Fibroblast of mammary gland (primary cell): ENCODE measurements at regions not wholly inside any gene's neighbourhood (a gene's known extent, or its start where the extent isn't known, plus 50 kb on each side); places are given as distances from the start of the nearest gene placed in this dataset.
A peak's percentile ranks its signal among the peaks of the same experiment; 100 is the strongest.

Source experiments
- DNase-seq: peaks from one replicate; pipeline ENCODE4 v3.0.0-alpha.2; 2010; ENCODE audit warnings: low read depth
- H3K4me3 ChIP-seq: 2 replicates; pipeline ENCODE4 v1.5.1; 2011; ENCODE audit warnings: low read depth, mild to moderate bottlenecking, low read length, moderate library complexity; ENCODE audit not compliant: control insufficient read depth
- TF ChIP-seq, protein P1 (sequence below): conservative IDR thresholded peaks from 2 replicates; pipeline ENCODE4 v1.5.1; 2011; ENCODE audit warnings: low read depth, low read length, inconsistent platforms; ENCODE audit not compliant: control insufficient read depth, insufficient read depth

- peak; percentile 30 for DNase-seq
- TF ChIP-seq, protein P1, sequence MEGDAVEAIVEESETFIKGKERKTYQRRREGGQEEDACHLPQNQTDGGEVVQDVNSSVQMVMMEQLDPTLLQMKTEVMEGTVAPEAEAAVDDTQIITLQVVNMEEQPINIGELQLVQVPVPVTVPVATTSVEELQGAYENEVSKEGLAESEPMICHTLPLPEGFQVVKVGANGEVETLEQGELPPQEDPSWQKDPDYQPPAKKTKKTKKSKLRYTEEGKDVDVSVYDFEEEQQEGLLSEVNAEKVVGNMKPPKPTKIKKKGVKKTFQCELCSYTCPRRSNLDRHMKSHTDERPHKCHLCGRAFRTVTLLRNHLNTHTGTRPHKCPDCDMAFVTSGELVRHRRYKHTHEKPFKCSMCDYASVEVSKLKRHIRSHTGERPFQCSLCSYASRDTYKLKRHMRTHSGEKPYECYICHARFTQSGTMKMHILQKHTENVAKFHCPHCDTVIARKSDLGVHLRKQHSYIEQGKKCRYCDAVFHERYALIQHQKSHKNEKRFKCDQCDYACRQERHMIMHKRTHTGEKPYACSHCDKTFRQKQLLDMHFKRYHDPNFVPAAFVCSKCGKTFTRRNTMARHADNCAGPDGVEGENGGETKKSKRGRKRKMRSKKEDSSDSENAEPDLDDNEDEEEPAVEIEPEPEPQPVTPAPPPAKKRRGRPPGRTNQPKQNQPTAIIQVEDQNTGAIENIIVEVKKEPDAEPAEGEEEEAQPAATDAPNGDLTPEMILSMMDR: no peak
- H3K4me3 ChIP-seq: no peak overlapping the region
Observed at GRCh38 chr5:143713047-143714003, 98.6 kb upstream of the HMHB1 start.

DNA sequence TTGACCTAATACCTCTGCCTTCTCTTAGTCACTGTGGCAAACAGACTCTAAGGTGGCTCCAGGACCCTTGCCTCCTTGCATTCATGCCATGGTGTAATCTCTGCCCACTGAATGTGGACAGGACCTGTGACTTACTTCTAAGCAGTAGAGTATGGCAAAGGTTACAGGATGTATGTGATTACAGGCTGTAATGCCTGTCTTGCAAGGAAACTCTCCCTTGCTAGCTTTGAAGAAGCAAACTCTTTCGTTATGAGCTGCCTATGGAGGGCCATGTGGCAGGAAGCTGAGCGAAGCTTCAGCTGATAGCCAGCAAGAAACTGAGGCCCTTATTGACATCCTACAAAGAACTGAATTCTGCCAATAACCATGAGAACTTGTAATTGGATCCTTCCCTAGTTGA lies 103.3 kb upstream of the HMHB1 start:
- TF ChIP-seq, protein P1: no peak
- no peak overlapping the region for H3K4me3 ChIP-seq
- no peak for DNase-seq

DNA sequence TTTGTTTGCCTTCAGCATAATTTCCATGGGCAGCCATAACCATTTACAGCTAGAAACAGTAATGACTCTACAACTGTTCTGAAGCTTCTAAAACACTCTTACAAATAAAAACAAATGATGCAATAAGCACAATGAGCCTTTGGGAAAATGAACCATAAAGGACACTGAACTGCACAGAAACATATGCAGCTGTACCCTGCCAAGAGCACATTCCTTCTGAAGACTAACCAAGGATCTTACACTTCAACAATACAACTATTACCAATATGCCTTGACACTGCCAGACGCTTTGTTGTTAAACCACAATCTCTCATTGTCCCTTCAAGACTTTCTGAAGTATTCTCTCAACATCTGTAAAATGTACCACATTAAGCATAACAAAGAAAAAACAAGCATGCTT lies 104.2 kb upstream of the HMHB1 start:
- TF ChIP-seq, protein P1: no peak
- H3K4me3 ChIP-seq: no peak overlapping the region
- peak; percentile 59 for DNase-seq

DNA sequence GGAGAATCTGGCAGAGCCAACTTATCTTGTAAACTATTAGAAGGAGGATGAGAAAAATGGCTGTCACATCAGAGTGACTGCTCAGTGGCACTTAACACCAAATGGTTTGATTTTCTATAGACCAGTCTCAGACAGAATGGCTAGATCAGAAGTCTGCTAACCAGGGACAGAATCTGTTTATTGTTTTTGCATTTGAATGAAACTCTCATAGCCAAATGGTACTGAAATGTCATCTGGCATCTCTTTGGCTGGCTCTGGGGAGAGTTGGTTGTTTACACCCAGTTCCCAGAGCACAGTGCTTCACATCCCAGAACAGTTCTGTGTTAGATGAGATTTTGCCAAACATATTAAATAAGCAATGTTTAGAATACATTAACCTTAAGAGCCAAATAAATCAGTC lies 106.6 kb upstream of the HMHB1 start:
- TF ChIP-seq, protein P1: no peak
- H3K4me3 ChIP-seq: no peak overlapping the region
- DNase-seq: no peak

DNA sequence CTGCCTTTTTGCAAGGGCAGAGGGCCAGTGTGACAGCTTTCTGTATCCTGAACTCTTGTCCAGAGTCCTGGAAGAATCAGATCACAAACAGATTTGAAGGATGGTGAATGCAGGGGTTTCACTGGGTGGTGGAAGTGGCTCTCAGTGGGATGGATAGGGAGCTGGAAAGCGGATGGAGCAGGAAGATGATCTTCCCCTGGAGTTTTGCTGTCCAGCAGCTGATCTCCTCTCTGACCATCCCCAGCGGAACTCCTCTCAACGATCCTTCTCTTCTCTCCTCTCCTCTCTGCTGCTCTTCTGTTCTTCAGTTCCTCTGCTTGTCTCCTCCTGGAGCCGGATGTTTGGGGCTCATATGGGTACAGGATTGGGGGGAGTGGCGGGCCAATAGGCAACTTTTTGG lies 108.3 kb upstream of the HMHB1 start:
- no peak overlapping the region for H3K4me3 ChIP-seq
- DNase-seq: no peak
- TF ChIP-seq, protein P1: no peak

- TF ChIP-seq, protein P1: no peak
- DNase-seq: no peak
- H3K4me3 ChIP-seq: no peak overlapping the region
Observed at GRCh38 chr5:143701493-143701892, 110.5 kb upstream of the HMHB1 start.

DNA sequence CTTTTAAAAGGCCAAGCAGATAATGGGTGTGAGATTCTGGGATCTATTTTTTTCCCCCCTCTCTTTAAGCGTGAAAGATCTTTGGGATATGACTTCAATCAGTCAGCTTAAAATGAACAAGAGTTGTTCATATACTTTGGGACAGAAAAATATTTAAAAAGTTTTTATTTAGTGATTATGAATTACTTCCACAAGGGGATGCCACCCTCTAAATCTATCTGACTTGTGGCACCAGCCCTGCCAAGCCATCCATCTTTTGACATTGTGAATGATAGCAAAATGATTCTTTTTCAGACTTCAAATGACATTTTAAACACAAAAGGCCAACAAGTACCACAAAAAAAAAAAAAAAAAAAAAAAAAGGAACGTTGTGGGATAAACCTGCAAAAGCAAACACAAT lies 111.0 kb upstream of the HMHB1 start:
- TF ChIP-seq, protein P1: peak; percentile 9
- H3K4me3 ChIP-seq: no peak overlapping the region
- DNase-seq: no peak
